OCI-LY3 (cell line): ENCODE measurements at regions not wholly inside any gene's neighbourhood (a gene's known extent, or its start where the extent isn't known, plus 50 kb on each side); places are given as distances from the start of the nearest gene placed in this dataset.

Experiments
- H2AFZ ChIP-seq: fragments of 200-600, 300-600 bp; shearing (Covaris generic); 2 replicates; pipeline ENCODE4 v1.6.0; 2014; ENCODE audit warnings: antibody characterized with exemption, low read depth, low read length
- H3K27ac ChIP-seq: fragments of 200-600, 300-600 bp; sonication (generic); 2 replicates; pipeline ENCODE4 v1.5.1; 2014; ENCODE audit warnings: mild to moderate bottlenecking, low read length, moderate library complexity, mixed read lengths
- H3K27me3 ChIP-seq: fragments of 200-600, 300-600 bp; sonication (generic); 2 replicates; pipeline ENCODE4 v1.6.1; 2014; ENCODE audit warnings: low read depth, low read length, mixed read lengths
- H3K36me3 ChIP-seq: fragments of 200-600, 300-600 bp; sonication (generic); replicated peaks from 2 replicates; pipeline ENCODE3; 2014; ENCODE audit warnings: low read depth, low read length, mixed read lengths
- H3K4me1 ChIP-seq: fragments of 300-600, 200-600 bp; sonication (generic); 2 replicates; pipeline ENCODE4 v1.6.1; 2014; ENCODE audit warnings: low read length, mixed read lengths
- H3K4me2 ChIP-seq: fragments of 200-600, 300-600 bp; sonication (generic); 2 replicates; pipeline ENCODE4 v1.6.1; 2014; ENCODE audit warnings: low read length, mixed read lengths
- H3K4me3 ChIP-seq: fragments of 300-600, 200-600 bp; sonication (generic); 2 replicates; pipeline ENCODE4 v1.5.1; 2014; ENCODE audit warnings: antibody characterized with exemption, mild to moderate bottlenecking, low read length, moderate library complexity
- H3K79me2 ChIP-seq: fragments of 300-600, 200-600 bp; shearing (Covaris generic); 2 replicates; pipeline ENCODE4 v1.6.1; 2014; ENCODE audit warnings: mild to moderate bottlenecking, low read length, mixed read lengths
- H3K9ac ChIP-seq: fragments of 300-600, 200-600 bp; shearing (Covaris generic); 2 replicates; pipeline ENCODE4 v1.6.0; 2014; ENCODE audit warnings: mild to moderate bottlenecking, low read length, moderate library complexity
- H3K9me3 ChIP-seq: fragments of 200-600, 300-600 bp; shearing (Covaris generic); 2 replicates; pipeline ENCODE4 v1.6.1; 2014; ENCODE audit warnings: low read length, mixed read lengths; ENCODE audit not compliant: insufficient read depth
- H4K20me1 ChIP-seq: fragments of 200-600, 300-600 bp; sonication (generic); 2 replicates; pipeline ENCODE4 v1.6.1; 2016; ENCODE audit warnings: low read length, mixed read lengths; ENCODE audit not compliant: insufficient read depth
- EZH2phosphoT487 ChIP-seq: fragments of 200-600 bp; shearing (Covaris generic); IDR thresholded peaks from 2 replicates; pipeline ENCODE4 v1.6.1; 2018; ENCODE audit warnings: antibody characterized with exemption, mixed run types, low read depth
- TF ChIP-seq, protein P1 (sequence below): fragments of 200-600, 300-600 bp; sonication (generic); IDR thresholded peaks from 2 replicates; pipeline ENCODE4 v1.5.1; 2014; ENCODE audit warnings: antibody characterized with exemption, low read length, low read depth

DNA sequence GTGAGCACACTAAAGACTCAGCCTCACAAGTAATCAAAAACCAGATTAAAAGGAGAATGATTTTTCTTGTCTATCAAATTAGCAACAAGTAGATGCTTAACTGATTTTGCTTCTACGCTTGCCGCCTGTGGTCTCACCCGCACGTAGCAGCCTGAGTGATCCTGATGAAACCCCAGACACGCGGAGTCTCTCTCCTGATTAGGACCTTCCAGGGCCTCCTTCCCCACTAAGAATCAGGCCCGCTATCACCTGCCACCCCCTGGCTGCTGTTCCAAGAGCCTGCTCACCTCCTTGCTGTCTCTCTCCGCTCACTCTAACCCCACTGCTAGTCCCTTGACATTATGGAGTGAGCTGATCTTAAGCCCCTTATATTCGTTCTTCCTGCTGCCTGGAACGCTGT lies 325.9 kb upstream of the NRP1 start:
- H3K4me2 ChIP-seq = no peak overlapping the region
- no peaks in the 10 kb centered on the region for H3K79me2 ChIP-seq
- H3K9ac ChIP-seq = no peak overlapping the region
- H2AFZ ChIP-seq = no peak overlapping the region
- no peaks in the 10 kb centered on the region for H3K36me3 ChIP-seq
- no peaks in the 10 kb centered on the region for H3K27me3 ChIP-seq
- TF ChIP-seq, protein P1, sequence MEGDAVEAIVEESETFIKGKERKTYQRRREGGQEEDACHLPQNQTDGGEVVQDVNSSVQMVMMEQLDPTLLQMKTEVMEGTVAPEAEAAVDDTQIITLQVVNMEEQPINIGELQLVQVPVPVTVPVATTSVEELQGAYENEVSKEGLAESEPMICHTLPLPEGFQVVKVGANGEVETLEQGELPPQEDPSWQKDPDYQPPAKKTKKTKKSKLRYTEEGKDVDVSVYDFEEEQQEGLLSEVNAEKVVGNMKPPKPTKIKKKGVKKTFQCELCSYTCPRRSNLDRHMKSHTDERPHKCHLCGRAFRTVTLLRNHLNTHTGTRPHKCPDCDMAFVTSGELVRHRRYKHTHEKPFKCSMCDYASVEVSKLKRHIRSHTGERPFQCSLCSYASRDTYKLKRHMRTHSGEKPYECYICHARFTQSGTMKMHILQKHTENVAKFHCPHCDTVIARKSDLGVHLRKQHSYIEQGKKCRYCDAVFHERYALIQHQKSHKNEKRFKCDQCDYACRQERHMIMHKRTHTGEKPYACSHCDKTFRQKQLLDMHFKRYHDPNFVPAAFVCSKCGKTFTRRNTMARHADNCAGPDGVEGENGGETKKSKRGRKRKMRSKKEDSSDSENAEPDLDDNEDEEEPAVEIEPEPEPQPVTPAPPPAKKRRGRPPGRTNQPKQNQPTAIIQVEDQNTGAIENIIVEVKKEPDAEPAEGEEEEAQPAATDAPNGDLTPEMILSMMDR = no peak
- no peak for TF ChIP-seq EZH2phosphoT487
- no peak overlapping the region for H3K4me3 ChIP-seq
- H3K9me3 ChIP-seq = no peaks in the 10 kb centered on the region
- H3K4me1 ChIP-seq = no peaks in the 10 kb centered on the region
- no peaks in the 10 kb centered on the region for H4K20me1 ChIP-seq
- H3K27ac ChIP-seq = no peak overlapping the region

DNA sequence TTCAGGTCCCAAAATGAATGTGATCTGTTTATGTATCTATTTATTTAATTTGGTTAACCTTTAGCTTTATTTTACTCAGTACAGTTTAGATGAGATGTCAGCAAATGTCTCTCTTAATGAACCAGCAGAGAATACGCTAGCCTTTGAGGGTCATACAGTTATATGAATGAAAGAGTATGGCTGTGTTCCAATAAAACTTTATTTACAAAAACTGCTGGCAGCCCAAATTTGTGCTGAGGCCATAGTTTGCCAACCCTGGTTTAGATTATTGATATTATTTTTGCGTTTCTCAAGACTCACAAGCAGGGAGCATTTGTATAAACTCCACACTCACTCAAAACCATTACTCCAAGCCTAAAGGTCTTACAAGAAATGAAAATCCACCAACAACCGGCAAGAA lies 323.4 kb upstream of the NRP1 start:
- TF ChIP-seq EZH2phosphoT487 = no peak
- TF ChIP-seq, protein P1 = no peak
- H3K36me3 ChIP-seq = no peaks in the 10 kb centered on the region
- H4K20me1 ChIP-seq = no peaks in the 10 kb centered on the region
- no peak overlapping the region for H3K9ac ChIP-seq
- no peaks in the 10 kb centered on the region for H3K27me3 ChIP-seq
- no peak overlapping the region for H3K27ac ChIP-seq
- H3K4me3 ChIP-seq = no peak overlapping the region
- H2AFZ ChIP-seq = no peak overlapping the region
- no peaks in the 10 kb centered on the region for H3K79me2 ChIP-seq
- no peaks in the 10 kb centered on the region for H3K4me1 ChIP-seq
- no peak overlapping the region for H3K4me2 ChIP-seq
- no peaks in the 10 kb centered on the region for H3K9me3 ChIP-seq

DNA sequence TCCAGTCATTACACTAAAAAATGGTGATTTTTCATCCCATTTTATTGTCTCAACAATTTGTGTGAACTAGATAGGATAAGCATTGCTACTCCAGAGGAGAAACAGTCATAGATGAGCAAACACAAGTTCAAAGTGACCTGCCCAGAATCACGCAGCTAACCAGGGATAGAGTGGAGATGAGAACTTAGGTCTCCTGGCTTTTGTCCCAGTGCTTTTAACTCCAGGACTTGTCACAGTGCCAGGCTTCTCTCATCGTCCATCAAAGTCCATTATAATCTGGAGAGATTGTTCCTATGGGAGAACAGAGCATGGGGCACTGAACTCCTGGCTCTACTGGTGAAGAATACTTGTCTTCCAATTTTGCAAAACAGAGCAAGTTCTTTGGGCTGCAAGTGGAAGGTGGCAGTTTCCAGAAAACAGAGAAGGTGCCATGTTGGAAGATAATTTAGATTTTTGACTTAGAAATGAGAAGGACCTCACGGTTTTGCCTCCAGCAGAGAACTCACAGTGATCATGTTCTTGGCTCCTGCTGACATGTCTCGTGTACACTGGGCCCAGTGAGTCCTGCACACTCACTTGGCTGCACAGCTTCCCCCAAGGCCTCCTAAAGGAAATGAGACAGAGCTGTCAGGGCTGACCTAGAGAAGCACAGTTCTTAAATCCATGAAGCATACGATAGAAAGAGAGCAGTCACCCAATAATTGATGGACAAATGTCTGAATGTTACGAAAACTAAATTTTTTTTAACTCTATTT lies 322.9 kb upstream of the NRP1 start:
- Histone ChIP-seq H3K4me1 (no peaks in the 10 kb centered on the region), H3K9ac (no peak overlapping the region), H3K27me3 (no peaks in the 10 kb centered on the region), H3K79me2 (no peaks in the 10 kb centered on the region), H3K4me2 (no peak overlapping the region), H4K20me1 (no peaks in the 10 kb centered on the region), H3K27ac (no peak overlapping the region), H3K9me3 (no peaks in the 10 kb centered on the region), H3K4me3 (no peak overlapping the region), H2AFZ (no peak overlapping the region), H3K36me3 (no peaks in the 10 kb centered on the region)
- TF ChIP-seq, protein P1 = no peak
- no peak for TF ChIP-seq EZH2phosphoT487

DNA sequence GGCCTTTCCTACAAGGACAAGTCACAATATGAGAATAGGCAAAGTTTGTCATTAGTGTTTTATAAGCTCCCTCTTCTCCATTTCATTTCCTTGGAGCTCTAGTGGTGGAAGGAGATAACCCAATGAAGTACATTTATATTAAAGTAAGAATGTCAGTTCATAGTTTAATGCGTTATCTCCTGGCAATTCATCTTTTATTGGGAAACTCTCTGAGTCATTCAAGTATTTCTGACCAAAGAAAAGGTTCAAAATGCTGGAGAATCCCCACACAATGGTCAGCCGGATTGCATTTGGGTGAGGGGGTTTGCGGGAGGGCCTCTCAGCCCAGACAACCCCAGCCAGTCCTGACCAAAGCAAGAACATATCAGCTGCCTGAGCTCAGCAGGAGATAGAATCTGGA lies 321.5 kb upstream of the NRP1 start:
- H3K27ac ChIP-seq = no peak overlapping the region
- H2AFZ ChIP-seq = no peak overlapping the region
- no peaks in the 10 kb centered on the region for H4K20me1 ChIP-seq
- no peaks in the 10 kb centered on the region for H3K79me2 ChIP-seq
- H3K9ac ChIP-seq = no peak overlapping the region
- H3K27me3 ChIP-seq = no peaks in the 10 kb centered on the region
- no peak overlapping the region for H3K4me3 ChIP-seq
- H3K4me2 ChIP-seq = no peak overlapping the region
- no peaks in the 10 kb centered on the region for H3K9me3 ChIP-seq
- H3K36me3 ChIP-seq = no peaks in the 10 kb centered on the region
- H3K4me1 ChIP-seq = no peaks in the 10 kb centered on the region
- TF ChIP-seq, protein P1 = no peak
- TF ChIP-seq EZH2phosphoT487 = no peak
